Calu3 (cell line): ENCODE measurements at regions not wholly inside any gene's neighbourhood (a gene's known extent, or its start where the extent isn't known, plus 50 kb on each side); places are given as distances from the start of the nearest gene placed in this dataset.

Experiments
- BruUV-seq: library from RNA; stranded (reverse); fragments of 400-500 nt; replicated peaks from 2 replicates; lab custom pipeline; 2021; lab: Mats Ljungman, UMichigan
- CTCF ChIA-PET: fragments of 300-600 bp; sonication (Branson Sonifier 250); formaldehyde crosslinking; loops from one replicate; lab custom pipeline; 2022; ENCODE audit warnings: antibody characterized with exemption; lab: Charles Lee
- DNase-seq: peaks from one replicate; pipeline ENCODE4 v3.0.0; 2022
- H3K27ac Mint-ChIP-seq: one replicate; pipeline ENCODE4 v1.8.0; 2022; ENCODE audit warnings: mixed read lengths; ENCODE audit not compliant: unreplicated experiment
- H3K27me3 Mint-ChIP-seq: one replicate; pipeline ENCODE4 v1.8.0; 2022; ENCODE audit warnings: mixed read lengths; ENCODE audit not compliant: unreplicated experiment
- H3K36me3 Mint-ChIP-seq: one replicate; pipeline ENCODE4 v1.8.0; 2022; ENCODE audit warnings: mild to moderate bottlenecking, moderate library complexity, mixed read lengths; ENCODE audit not compliant: insufficient read depth, unreplicated experiment
- H3K4me1 Mint-ChIP-seq: one replicate; pipeline ENCODE4 v1.8.0; 2022; ENCODE audit warnings: mild to moderate bottlenecking, low read depth, mixed read lengths; ENCODE audit not compliant: unreplicated experiment
- H3K4me3 Mint-ChIP-seq: one replicate; pipeline ENCODE4 v1.8.0; 2022; ENCODE audit warnings: mild to moderate bottlenecking, low read depth, moderate library complexity, mixed read lengths; ENCODE audit not compliant: unreplicated experiment
- H3K9me3 Mint-ChIP-seq: one replicate; pipeline ENCODE4 v1.8.0; 2022; ENCODE audit warnings: low read depth, mixed read lengths; ENCODE audit not compliant: unreplicated experiment
- intact Hi-C: fragments of 100-400 bp; cut with micrococcal nuclease; formaldehyde crosslinking; loops from one replicate; pipeline ENCODE4 v1.10.0; 2022; ENCODE audit not compliant: unreplicated experiment
- TF ChIP-seq, protein P1 (sequence below): fragments of 200-600 bp; IDR thresholded peaks from one replicate; pipeline ENCODE4 v1.8.0; 2022; ENCODE audit warnings: antibody characterized with exemption; ENCODE audit not compliant: unreplicated experiment

DNA sequence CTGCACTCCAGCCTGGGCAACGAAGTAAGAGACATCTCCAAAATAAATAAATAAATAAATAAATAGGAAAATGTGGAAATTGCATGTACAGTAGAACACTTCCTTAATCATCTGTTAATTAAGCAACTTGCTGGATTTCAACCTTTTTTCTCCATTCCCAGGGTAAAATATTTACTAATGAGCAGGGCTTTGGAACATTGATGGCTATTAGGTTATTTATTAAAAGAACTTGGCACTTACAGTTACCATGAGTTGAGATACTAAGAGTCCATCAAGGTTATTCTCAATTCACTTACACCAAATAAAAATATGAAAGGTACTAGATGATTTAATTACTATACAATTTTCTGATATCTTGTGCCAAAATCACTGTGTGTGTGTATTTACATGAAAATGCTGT is 607.1 kb downstream of the PCDH18 start:
- CTCF ChIA-PET, result no interaction called here
- no peaks in the 10 kb centered on the region for H3K4me1 Mint-ChIP-seq
- TF ChIP-seq, protein P1, sequence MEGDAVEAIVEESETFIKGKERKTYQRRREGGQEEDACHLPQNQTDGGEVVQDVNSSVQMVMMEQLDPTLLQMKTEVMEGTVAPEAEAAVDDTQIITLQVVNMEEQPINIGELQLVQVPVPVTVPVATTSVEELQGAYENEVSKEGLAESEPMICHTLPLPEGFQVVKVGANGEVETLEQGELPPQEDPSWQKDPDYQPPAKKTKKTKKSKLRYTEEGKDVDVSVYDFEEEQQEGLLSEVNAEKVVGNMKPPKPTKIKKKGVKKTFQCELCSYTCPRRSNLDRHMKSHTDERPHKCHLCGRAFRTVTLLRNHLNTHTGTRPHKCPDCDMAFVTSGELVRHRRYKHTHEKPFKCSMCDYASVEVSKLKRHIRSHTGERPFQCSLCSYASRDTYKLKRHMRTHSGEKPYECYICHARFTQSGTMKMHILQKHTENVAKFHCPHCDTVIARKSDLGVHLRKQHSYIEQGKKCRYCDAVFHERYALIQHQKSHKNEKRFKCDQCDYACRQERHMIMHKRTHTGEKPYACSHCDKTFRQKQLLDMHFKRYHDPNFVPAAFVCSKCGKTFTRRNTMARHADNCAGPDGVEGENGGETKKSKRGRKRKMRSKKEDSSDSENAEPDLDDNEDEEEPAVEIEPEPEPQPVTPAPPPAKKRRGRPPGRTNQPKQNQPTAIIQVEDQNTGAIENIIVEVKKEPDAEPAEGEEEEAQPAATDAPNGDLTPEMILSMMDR, result no peak
- no TSS peak for BruUV-seq
- H3K4me3 Mint-ChIP-seq, result no peak overlapping the region
- DNase-seq, result no peak
- H3K9me3 Mint-ChIP-seq, result peaks cover 2% of the 10 kb centered on the region
- intact Hi-C loops, result no loop called here
- no peaks in the 10 kb centered on the region for H3K36me3 Mint-ChIP-seq
- H3K27me3 Mint-ChIP-seq, result no peaks in the 10 kb centered on the region
- H3K27ac Mint-ChIP-seq, result no peak overlapping the region

GRCh38 chr4:136922066-136922465 is 610.2 kb downstream of the PCDH18 start:
- no TSS peak for BruUV-seq
- CTCF ChIA-PET, result no interaction called here

GRCh38 chr4:136920092-136920881 is 612.0 kb downstream of the PCDH18 start:
- Mint-ChIP-seq H3K9me3 (no peaks in the 10 kb centered on the region), H3K27ac (no peak overlapping the region), H3K4me1 (no peaks in the 10 kb centered on the region), H3K4me3 (no peak overlapping the region), H3K27me3 (no peaks in the 10 kb centered on the region), H3K36me3 (no peaks in the 10 kb centered on the region)
- TF ChIP-seq, protein P1, result no peak
- DNase-seq, result no peak
- no TSS peak for BruUV-seq
- intact Hi-C loops, result no loop called here
- CTCF ChIA-PET, result no interaction called here

More at GRCh38 chr4:136922066-136922465, 610.2 kb downstream of the PCDH18 start:
- TF ChIP-seq, protein P1, result no peak
- no peaks in the 10 kb centered on the region for H3K27me3 Mint-ChIP-seq
- intact Hi-C loops, result no loop called here
- no peaks in the 10 kb centered on the region for H3K4me1 Mint-ChIP-seq
- no peaks in the 10 kb centered on the region for H3K36me3 Mint-ChIP-seq
- H3K9me3 Mint-ChIP-seq, result peaks cover 2% of the 10 kb centered on the region
- no peak for DNase-seq
- no peak overlapping the region for H3K4me3 Mint-ChIP-seq
- H3K27ac Mint-ChIP-seq, result no peak overlapping the region

DNA sequence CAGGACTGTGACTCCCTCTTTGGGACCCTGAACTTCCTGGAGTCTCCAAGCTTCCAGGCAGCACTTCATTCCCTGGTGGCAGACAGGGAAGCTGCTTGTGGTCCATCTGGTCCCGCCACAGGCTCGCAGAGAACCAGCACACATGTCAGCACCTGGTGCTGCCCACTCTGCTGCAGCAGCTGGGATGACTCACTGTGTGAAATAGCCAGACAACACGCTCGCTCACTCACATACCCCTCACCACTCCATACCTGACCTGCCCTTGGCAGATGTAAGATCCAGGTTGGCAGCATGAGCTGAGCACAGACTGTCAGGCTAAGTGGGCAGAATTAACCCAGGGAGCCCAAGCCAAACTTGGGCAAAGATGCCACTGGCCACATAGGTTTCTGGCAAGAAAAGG is 613.5 kb downstream of the PCDH18 start:
- intact Hi-C loops, result no loop called here
- BruUV-seq, result no TSS peak
- H3K36me3 Mint-ChIP-seq, result no peaks in the 10 kb centered on the region
- no peak overlapping the region for H3K27ac Mint-ChIP-seq
- DNase-seq, result no peak
- CTCF ChIA-PET, result no interaction called here
- H3K27me3 Mint-ChIP-seq, result no peaks in the 10 kb centered on the region
- no peaks in the 10 kb centered on the region for H3K9me3 Mint-ChIP-seq
- no peak overlapping the region for H3K4me3 Mint-ChIP-seq
- TF ChIP-seq, protein P1, result no peak
- no peaks in the 10 kb centered on the region for H3K4me1 Mint-ChIP-seq
